GM18519 (cell line): ENCODE measurements at regions not wholly inside any gene's neighbourhood (a gene's known extent, or its start where the extent isn't known, plus 50 kb on each side); places are given as distances from the start of the nearest gene placed in this dataset.

Experiments used
- ATAC-seq: cut with Tn5 transposase; IDR thresholded peaks from one replicate; pipeline ENCODE4 v1.9.1; 2021; ENCODE audit warnings: mild to moderate bottlenecking, moderate library complexity; ENCODE audit not compliant: unreplicated experiment, low FRiP score

DNA sequence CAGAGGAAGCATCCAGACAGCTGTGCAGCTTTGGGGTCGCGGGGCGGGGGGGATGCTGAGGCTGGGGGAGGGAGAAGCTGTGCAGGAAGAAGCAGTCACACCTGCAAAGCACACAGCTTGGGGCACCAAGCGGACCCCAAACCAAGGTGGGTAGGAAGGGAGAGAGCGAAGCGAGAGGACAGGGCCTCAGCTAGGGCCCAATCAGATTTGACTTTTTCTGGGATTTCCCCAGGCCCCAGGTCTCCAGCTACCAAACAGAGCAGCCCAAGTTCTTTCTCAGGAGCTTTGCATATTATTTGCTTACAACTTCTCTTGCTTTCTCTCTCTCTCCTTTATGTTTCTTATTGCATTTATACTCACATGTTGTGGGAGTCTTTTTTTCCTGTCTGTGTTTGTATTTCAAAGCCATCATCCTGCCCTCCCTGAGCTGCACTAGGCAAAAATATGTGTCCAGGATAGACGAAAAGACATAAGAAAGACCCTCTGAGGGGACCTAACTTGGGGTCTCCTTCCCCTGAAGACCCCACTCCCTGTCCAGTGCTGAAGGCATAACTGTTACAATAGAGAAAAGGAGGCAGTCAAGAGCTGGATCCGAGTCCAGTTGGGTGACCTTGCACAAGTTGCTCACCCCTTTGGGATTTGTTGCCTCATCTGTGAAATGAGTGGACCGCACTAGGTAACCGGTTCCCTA is 50.6 kb upstream of the SMNDC1 start:
- no peak for ATAC-seq

GRCh38 chr10:110355922-110356627 is 51.4 kb upstream of the SMNDC1 start:
- ATAC-seq, result peak; percentile 1

DNA sequence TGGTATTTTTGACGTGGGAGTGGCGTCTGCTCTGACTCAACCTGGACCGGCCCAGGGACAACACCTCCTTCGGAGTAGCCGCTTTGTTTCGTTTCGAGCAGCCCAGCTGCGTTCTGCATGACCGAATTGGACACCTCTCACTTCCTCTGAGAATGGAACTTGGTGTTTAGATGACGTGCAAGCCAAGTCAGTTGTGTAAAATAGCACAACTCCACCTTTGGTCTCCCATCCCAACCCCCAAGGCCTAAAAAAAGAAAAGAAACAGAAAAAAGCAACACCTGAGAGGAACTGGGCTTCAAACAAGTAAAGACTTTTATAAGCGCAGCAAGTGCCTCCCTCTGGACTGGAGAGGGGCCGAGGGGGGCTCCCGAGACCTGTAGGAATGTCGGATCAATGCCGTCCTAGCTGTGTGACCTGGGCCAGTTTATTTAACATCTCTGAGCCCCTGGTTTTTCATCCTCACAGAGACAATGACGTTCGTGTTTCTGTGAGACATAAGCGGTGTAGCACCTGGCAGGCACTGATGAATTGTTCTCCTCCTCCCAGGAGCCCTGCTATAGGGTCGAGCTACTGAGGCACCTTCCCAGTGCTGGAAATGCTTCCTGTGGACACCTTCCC is 52.0 kb upstream of the SMNDC1 start:
- ATAC-seq, result peak; percentile 83

GRCh38 chr10:110357252-110357780 is 52.6 kb upstream of the SMNDC1 start:
- no peak for ATAC-seq

DNA sequence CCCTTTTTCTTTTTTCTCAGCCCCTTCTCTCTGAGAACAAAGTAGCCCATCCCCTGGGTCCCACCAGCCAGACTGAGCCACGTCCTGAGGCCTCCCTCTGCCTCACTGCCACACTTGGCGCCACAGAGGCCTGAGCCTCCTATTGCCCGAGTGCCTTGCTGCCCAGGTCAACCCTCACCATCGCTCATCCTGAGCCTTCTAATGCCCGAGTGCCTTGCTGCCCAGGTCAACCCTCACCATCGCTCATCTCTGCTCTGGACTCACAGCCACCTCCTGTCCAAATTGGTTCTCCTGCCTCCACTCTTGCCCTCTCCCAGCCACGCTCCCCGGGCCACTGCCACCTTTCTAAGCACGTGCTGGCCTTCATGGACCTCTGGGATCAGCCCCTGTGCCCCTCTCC is 53.2 kb upstream of the SMNDC1 start:
- ATAC-seq, result no peak

DNA sequence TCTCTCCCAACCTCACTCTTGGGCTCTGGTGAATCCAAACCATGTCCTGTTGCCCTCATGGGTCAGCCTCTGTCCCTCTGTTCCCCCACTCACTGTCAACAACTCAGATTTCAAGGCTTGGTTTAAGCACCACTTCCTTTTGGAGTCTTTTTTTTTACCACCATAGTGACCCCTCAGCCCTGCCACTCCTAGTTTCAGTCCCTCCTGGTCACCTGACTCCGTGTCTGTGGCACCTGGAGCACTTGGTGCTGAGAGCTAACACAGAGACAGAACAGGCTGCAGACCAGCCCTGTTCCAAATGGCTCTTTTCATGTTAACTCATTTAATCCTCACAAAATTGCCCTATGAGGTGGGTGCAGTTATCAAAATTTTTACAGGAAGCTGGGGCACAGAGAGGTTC is 53.6 kb upstream of the SMNDC1 start:
- no peak for ATAC-seq

GRCh38 chr10:110358869-110359629 is 54.3 kb upstream of the SMNDC1 start:
- no peak for ATAC-seq

DNA sequence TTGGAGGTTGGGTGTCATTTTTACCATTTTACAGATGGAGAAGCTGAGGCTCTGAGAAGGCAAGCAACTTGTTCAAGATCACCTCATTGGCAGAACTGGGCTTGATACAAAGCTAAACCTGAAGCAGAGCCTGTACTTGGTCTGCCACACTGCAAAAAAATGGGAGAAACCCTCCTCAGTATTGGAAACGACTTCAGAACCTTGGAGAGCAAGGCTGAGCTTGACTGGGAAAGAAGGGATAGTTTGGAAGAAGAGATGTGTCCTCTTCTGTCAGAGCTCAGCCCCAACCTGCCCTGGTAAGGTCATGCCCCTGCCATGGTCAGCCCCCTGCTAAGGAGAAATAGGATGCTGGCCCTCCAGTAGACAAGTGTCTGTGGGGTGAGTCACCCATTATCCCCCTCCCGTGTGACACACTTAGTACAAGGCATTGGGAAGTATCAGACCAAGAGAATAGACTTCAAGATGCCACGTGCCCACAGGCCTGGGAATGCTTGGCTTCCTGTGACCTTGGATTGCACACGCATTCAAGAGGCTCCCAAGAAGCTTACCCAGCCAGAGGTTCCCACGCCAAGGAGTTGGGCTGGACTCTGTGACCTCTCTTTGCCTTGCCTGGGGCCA is 56.2 kb upstream of the SMNDC1 start:
- no peak for ATAC-seq

- ATAC-seq, result no peak
Measured at GRCh38 chr10:110361800-110362456, 57.2 kb upstream of the SMNDC1 start.

DNA sequence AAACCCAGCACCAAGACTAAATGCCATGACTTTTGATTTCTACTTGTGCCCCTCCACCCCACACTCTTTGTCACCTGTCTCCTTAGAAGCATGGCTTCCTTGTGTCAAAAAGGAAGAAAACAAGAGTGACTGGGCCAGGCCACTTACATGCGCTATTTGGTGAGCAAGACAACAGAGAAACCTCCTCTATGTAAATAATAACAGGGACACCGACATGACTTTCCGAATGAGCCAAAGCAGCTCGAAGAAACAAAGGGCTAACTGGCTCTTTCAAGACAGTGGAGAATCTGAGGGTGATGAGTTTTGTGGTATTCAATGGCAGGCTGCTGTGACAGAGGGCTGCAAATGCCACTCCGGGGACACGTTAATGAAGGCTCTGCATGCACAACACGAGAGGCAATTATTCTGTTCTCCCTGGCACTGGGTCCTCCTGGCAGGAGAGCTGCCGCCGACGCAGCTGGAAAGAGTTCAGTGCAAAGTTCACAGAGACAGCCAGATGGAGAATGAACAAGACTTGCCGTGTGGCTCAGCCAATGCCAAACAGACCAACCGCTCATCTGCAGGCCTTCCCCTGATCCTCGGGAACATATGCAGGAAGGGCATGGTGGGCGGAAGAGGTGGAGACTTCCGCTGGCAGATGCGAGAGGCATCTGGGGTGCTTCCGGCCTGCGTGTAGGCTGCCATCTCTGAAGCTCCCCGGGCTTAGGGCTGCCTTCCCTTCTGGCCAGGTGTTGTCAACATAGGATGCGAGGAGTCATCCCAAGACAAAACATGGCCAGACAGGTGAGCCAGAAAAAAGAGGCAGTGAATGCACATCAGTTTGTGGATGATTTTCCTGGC is 59.1 kb upstream of the SMNDC1 start:
- no peak for ATAC-seq

DNA sequence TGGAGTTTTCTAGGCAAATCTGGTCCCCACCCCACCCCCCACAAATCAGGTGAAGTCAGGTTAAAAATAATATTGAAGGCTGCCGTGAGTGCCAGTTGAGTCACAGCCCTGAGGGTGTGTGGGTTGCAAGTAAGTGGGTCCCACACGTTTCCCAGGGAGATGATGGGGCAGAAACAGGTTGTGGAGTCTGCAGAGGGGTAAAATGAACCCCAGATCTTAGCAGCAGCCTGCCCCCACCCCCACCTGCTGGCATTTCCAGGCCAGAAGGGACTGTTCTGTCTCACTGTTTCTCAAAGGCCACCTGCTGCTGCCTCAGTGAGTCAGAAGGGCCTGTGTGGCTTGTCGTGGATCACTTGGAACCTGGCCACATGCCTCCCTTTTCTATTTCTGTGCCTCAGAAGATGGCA is 59.8 kb upstream of the SMNDC1 start:
- no peak for ATAC-seq

GRCh38 chr10:110365356-110366143 is 60.8 kb upstream of the SMNDC1 start:
- no peak for ATAC-seq

- no peak for ATAC-seq
Measured at GRCh38 chr10:110366635-110367034, 61.9 kb upstream of the SMNDC1 start.

GRCh38 chr10:110368002-110368401 is 63.3 kb upstream of the SMNDC1 start:
- no peak for ATAC-seq

GRCh38 chr10:110368556-110368955 is 63.8 kb upstream of the SMNDC1 start:
- ATAC-seq, result no peak

DNA sequence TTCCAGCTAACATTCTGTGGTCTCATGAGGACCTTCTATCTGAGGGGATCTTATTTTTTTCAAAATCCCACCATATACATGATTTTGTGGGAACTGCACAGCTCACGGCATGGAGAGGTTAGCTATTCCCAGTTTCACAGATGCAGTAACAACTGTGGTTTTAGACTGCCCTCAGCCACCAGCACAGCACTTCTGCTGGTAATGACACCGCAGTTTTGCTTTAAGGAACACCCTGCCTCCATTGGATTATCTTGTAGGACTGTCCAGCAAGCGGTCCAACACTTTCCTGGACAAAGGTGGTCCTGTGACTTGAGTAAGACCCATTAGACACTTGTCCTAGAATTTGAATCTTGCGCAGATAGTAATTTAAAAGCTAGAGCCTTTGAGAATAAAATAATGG is 65.3 kb upstream of the SMNDC1 start:
- no peak for ATAC-seq

DNA sequence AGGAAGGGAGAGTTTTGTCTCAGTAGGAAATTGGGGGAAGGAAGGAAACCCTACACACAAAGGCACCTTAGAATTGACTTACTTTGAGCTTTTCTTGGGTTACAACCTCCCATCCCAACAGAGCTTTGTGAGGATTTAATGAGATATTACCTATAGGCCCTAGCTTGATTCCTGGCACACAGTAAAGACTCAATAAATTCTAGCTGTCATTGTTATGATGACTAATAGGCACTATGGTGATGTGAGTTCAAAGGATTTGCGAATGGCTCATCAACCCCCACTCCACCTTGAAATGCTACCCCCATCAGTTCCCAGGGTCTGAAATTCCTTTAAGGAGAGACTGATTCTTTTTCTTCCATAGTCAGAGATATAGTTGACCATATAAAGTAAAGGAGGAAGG is 67.9 kb upstream of the SMNDC1 start:
- ATAC-seq, result no peak

- no peak for ATAC-seq
Measured at GRCh38 chr10:110373059-110373458, 68.3 kb upstream of the SMNDC1 start.
